ENCODE measurements at regions not wholly inside any gene's neighbourhood (a gene's known extent, or its start where the extent isn't known, plus 50 kb on each side); places are given as distances from the start of the nearest gene placed in this dataset.

DNA sequence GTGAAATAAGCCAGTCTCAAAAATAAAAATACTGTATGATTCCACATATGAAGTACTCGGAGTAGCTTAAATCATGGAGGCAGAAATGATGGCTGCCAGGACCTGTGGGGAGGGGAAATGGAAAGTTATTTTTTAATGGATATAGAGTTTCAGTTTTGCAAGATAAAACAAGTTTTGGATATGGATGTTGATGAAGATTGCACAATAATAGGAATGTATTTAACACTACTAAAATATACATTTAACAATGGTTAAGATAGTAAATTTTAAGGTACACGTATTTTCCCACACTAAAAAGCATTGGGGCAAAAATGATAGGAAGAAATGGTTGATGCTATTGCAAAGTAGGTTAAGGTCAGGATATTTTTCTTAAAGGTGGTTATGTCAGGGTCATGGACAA, 1058.9 kb upstream of the MAP3K7 start:
- TF ChIP-seq POLR2A (IDR thresholded peaks at IDR 0.05) (no peak), CTCF (IDR thresholded peaks at IDR 0.05) (no peak)
